Neural cell (in vitro differentiated cells): ENCODE measurements at regions not wholly inside any gene's neighbourhood (a gene's known extent, or its start where the extent isn't known, plus 50 kb on each side); places are given as distances from the start of the nearest gene placed in this dataset.

Experiments
- CTCF ChIP-seq: fragments of 450-650 bp; IDR thresholded peaks from 2 replicates; pipeline ENCODE4 v1.5.1; 2014; ENCODE audit warnings: antibody characterized with exemption, mild to moderate bottlenecking, moderate library complexity; ENCODE audit not compliant: poor library complexity, severe bottlenecking
- EP300 ChIP-seq: fragments of 450-650 bp; conservative IDR thresholded peaks from 2 replicates; pipeline ENCODE4 v1.6.1; 2014; ENCODE audit warnings: antibody characterized with exemption, mild to moderate bottlenecking, moderate library complexity; ENCODE audit not compliant: poor library complexity, severe bottlenecking
- POLR2AphosphoS5 ChIP-seq: IDR thresholded peaks from 2 replicates; pipeline ENCODE4 v1.6.1; 2012
- SMC3 ChIP-seq: fragments of 450-650 bp; conservative IDR thresholded peaks from 2 replicates; pipeline ENCODE4 v1.6.1; 2014; ENCODE audit warnings: antibody characterized with exemption, mild to moderate bottlenecking, moderate library complexity; ENCODE audit not compliant: poor library complexity

DNA sequence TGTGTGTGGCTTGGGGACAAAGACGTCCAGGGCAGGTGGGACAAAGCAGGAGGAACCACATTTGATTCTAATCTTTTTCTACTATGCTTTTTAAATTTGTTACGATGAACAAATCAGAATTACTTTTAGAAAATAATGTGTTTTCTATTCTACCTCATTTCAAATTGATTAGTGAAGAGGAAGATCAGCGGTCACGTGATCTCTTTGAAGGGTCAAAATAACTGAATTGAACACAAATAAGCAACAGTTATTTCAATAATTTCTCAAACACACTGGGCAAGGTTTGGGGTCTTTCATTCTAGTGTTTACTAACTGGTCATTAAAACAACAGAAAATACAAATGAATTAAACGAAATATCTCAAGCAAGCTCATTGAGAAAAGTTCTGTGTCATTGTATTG, 773.0 kb upstream of the IGFBP3 start:
- TF ChIP-seq CTCF (no peak), SMC3 (no peak), EP300 (no peak), POLR2AphosphoS5 (no peak)
